ENCODE measurements at regions not wholly inside any gene's neighbourhood (a gene's known extent, or its start where the extent isn't known, plus 50 kb on each side); places are given as distances from the start of the nearest gene placed in this dataset.

- no peak for TF ChIP-seq CTCF (conservative IDR thresholded peaks at IDR 0.05)
- TF ChIP-seq ZFX (IDR thresholded peaks at IDR 0.05), result no peak
Observed at GRCh38 chr17:6208608-6209180, 138.5 kb downstream of the WSCD1 start.

Data from C4-2B (cell line).